HG03354 (cell line): ENCODE measurements at regions not wholly inside any gene's neighbourhood (a gene's known extent, or its start where the extent isn't known, plus 50 kb on each side); places are given as distances from the start of the nearest gene placed in this dataset.

Experiments used
- ATAC-seq: cut with Tn5 transposase; IDR thresholded peaks from one replicate; pipeline ENCODE4 v1.9.1; 2021; ENCODE audit warnings: mild to moderate bottlenecking; ENCODE audit not compliant: unreplicated experiment, poor library complexity, severe bottlenecking

- ATAC-seq, result no peak
Measured at GRCh38 chr4:188197566-188197965, 58.3 kb downstream of the TRIML1 start.

GRCh38 chr4:188198982-188199792, 59.9 kb downstream of the TRIML1 start:
- no peak for ATAC-seq

- ATAC-seq, result no peak
Measured at GRCh38 chr4:188201851-188202250, 62.6 kb downstream of the TRIML1 start.

- ATAC-seq, result no peak
Measured at GRCh38 chr4:188206783-188207182, 67.5 kb downstream of the TRIML1 start.

- no peak for ATAC-seq
Measured at GRCh38 chr4:188214861-188215260, 75.6 kb downstream of the TRIML1 start.

- no peak for ATAC-seq
Measured at GRCh38 chr4:188218392-188218791, 79.2 kb downstream of the TRIML1 start.

GRCh38 chr4:188220006-188220405, 80.8 kb downstream of the TRIML1 start:
- no peak for ATAC-seq

- ATAC-seq, result no peak
Measured at GRCh38 chr4:188221090-188221489, 81.8 kb downstream of the TRIML1 start.

- ATAC-seq, result no peak
Measured at GRCh38 chr4:188228279-188228678, 89.0 kb downstream of the TRIML1 start.

- no peak for ATAC-seq
Measured at GRCh38 chr4:188232428-188232827, 93.2 kb downstream of the TRIML1 start.

- ATAC-seq, result no peak
Measured at GRCh38 chr4:188242041-188242440, 102.8 kb downstream of the TRIML1 start.

- ATAC-seq, result no peak
Measured at GRCh38 chr4:188245651-188246050, 106.4 kb downstream of the TRIML1 start.

- no peak for ATAC-seq
Measured at GRCh38 chr4:188246488-188246887, 107.2 kb downstream of the TRIML1 start.

- ATAC-seq, result no peak
Measured at GRCh38 chr4:188254211-188254610, 115.0 kb downstream of the TRIML1 start.

- ATAC-seq, result no peak
Measured at GRCh38 chr4:188262464-188262863, 123.2 kb downstream of the TRIML1 start.

GRCh38 chr4:188263321-188263720, 124.1 kb downstream of the TRIML1 start:
- no peak for ATAC-seq

- ATAC-seq, result no peak
Measured at GRCh38 chr4:188266386-188266785, 127.1 kb downstream of the TRIML1 start.

- ATAC-seq, result no peak
Measured at GRCh38 chr4:188268131-188268908, 129.1 kb downstream of the TRIML1 start.

GRCh38 chr4:188270273-188271069, 131.2 kb downstream of the TRIML1 start:
- ATAC-seq, result no peak

GRCh38 chr4:188275686-188276085, 136.4 kb downstream of the TRIML1 start:
- ATAC-seq, result no peak
